ENCODE measurements at regions not wholly inside any gene's neighbourhood (a gene's known extent, or its start where the extent isn't known, plus 50 kb on each side); places are given as distances from the start of the nearest gene placed in this dataset.

DNA sequence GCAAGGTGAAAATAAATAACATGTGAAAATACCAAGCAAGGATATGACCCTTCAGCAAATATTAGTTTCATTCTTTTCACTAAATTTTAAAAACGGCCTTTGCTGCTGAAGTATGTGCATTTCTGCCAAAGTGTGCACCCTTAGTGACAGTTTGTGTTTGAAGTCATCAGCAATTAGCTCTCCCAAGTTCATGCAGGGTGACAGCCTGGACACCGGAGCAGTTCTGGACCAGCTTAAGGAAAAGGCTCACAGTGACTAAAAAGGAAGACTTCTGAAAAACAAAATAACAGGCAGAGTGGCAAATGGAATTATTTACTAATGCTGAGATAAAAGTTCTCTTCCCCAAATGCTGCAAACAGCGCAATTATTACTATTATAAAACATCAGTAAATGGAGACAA lies 69.3 kb upstream of the NEBL start:
- TF ChIP-seq CTCF (IDR thresholded peaks at IDR 0.05): no peak
- no peak for TF ChIP-seq POLR2AphosphoS5 (IDR thresholded peaks at IDR 0.05)
- no peak for TF ChIP-seq POLR2A (IDR thresholded peaks at IDR 0.05)
